Gastroesophageal sphincter (tissue), 4 donors: ENCODE measurements at regions not wholly inside any gene's neighbourhood (a gene's known extent, or its start where the extent isn't known, plus 50 kb on each side); places are given as distances from the start of the nearest gene placed in this dataset.

Experiments
- ATAC-seq: fragments of 150-250 bp; one replicate; pipeline ENCODE4 v1.9.1; 2016; ENCODE audit warnings: mild to moderate bottlenecking, moderate library complexity
- H3K27ac ChIP-seq, 4 donors: fragments of 200-600 bp; sonication (generic) in 3 of 4; 1 replicate in 3 of 4; 2 replicates in 1 of 4; pipeline ENCODE4 v1.5.1; 2016 to 2019
- H3K27me3 ChIP-seq: fragments of 200-600 bp; sonication (generic); one replicate; pipeline ENCODE4 v1.5.1; 2019
- H3K36me3 ChIP-seq, 2 donors: fragments of 200-600 bp; sonication (generic); one replicate each; pipeline ENCODE4 v1.5.1; 2019; ENCODE audit warnings: control low read depth in 1 of 2
- H3K4me1 ChIP-seq, 3 donors: fragments of 200-600 bp; sonication (generic); 1 replicate in 2 of 3; 2 replicates in 1 of 3; pipeline ENCODE4 v1.5.1; 2016 to 2019; ENCODE audit warnings: control low read depth in 2 of 3
- H3K4me3 ChIP-seq, 2 donors: fragments of 200-600 bp; sonication (generic); one replicate each; pipeline ENCODE4 v1.5.1; 2019; ENCODE audit warnings: mild to moderate bottlenecking in 1 of 2, moderate library complexity in 1 of 2
- H3K9me3 ChIP-seq, 3 donors: fragments of 200-600 bp; sonication (generic); one replicate each; pipeline ENCODE4 v1.5.1; 2017 to 2019; ENCODE audit warnings: control low read depth in 2 of 3
- CTCF ChIP-seq, 4 experiments: fragments of 200-600 bp in 2 of 4; fragments of 450-650 bp in 2 of 4; sonication (generic) in 1 of 4; IDR thresholded peaks; one replicate each; pipeline ENCODE4 v1.5.1; 2017 to 2019; ENCODE audit warnings: antibody characterized with exemption in 4 of 4, mild to moderate bottlenecking in 2 of 4, moderate library complexity in 2 of 4
- EP300 ChIP-seq: sonication (generic); formaldehyde crosslinking; IDR thresholded peaks from one replicate; pipeline ENCODE4 v1.6.1; 2017; ENCODE audit warnings: antibody characterized with exemption, mild to moderate bottlenecking
- POLR2A ChIP-seq, 2 donors: fragments of 450-650 bp; IDR thresholded peaks; one replicate each; pipeline ENCODE4 v1.6.1; 2017; ENCODE audit warnings: antibody characterized with exemption in 2 of 2, mild to moderate bottlenecking in 2 of 2, moderate library complexity in 1 of 2
- POLR2AphosphoS5 ChIP-seq: sonication (generic); formaldehyde crosslinking; IDR thresholded peaks from one replicate; pipeline ENCODE4 v1.6.1; 2017; ENCODE audit warnings: antibody characterized with exemption
- WGBS, 2 donors: methylation state at CpG; one replicate each; pipeline ENCODE4 v1.1.5; 2018; ENCODE audit warnings: low coverage in 1 of 2; 5-methylcytosine and 5-hydroxymethylcytosine counted together

GRCh38 chr3:178456621-178457285, 79.5 kb upstream of the KCNMB2 start:
- no peak overlapping the region for H3K27ac ChIP-seq

DNA sequence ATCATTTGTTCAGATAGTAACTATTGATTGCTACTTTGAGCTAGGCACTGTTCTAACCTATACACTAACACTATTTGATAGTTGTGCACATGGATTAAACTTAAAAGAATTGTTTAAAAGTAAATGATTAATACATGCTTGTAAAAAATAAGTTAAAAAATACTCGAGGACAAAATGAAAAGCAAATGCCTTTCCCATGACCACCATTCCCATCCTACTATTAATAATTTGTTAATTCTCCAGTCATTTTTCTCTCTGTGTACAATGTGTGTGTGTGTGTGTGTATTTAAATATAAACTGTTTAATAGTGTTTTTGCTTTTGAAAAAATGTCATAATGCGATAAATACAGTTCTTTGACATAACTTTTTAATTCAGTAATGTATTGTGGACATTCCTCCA, 78.7 kb upstream of the KCNMB2 start:
- TF ChIP-seq POLR2A (IDR thresholded peaks at IDR 0.05) (no peak), CTCF (IDR thresholded peaks at IDR 0.05) (no peak), POLR2AphosphoS5 (no peak), EP300 (no peak)
- no peak overlapping the region for H3K4me3 ChIP-seq
- no peak overlapping the region for H3K27ac ChIP-seq
- 32 to 57% methylated on average over 2 of the region's 2 CpGs for WGBS, 2 donors
- ATAC-seq = no peak
- H3K27me3 ChIP-seq = no peaks in the 10 kb centered on the region
- H3K4me1 ChIP-seq = peaks cover 0 to 20% (median 0%) of the 10 kb centered on the region in 3 donors
- H3K9me3 ChIP-seq = no peaks in the 10 kb centered on the region
- no peaks in the 10 kb centered on the region for H3K36me3 ChIP-seq

More at GRCh38 chr3:178456621-178457285, 79.5 kb upstream of the KCNMB2 start:
- no peak for ATAC-seq
- H3K4me1 ChIP-seq = peaks cover 0 to 20% (median 0%) of the 10 kb centered on the region in 3 donors
- TF ChIP-seq POLR2AphosphoS5 = no peak
- TF ChIP-seq CTCF (IDR thresholded peaks at IDR 0.05) = no peak
- no peak for TF ChIP-seq POLR2A (IDR thresholded peaks at IDR 0.05)
- no peaks in the 10 kb centered on the region for H3K27me3 ChIP-seq
- H3K36me3 ChIP-seq = no peaks in the 10 kb centered on the region
- WGBS, 2 donors = 42 to 53% methylated on average over 6 to 7 of the region's 7 CpGs
- H3K4me3 ChIP-seq = no peak overlapping the region
- H3K9me3 ChIP-seq = no peaks in the 10 kb centered on the region

DNA sequence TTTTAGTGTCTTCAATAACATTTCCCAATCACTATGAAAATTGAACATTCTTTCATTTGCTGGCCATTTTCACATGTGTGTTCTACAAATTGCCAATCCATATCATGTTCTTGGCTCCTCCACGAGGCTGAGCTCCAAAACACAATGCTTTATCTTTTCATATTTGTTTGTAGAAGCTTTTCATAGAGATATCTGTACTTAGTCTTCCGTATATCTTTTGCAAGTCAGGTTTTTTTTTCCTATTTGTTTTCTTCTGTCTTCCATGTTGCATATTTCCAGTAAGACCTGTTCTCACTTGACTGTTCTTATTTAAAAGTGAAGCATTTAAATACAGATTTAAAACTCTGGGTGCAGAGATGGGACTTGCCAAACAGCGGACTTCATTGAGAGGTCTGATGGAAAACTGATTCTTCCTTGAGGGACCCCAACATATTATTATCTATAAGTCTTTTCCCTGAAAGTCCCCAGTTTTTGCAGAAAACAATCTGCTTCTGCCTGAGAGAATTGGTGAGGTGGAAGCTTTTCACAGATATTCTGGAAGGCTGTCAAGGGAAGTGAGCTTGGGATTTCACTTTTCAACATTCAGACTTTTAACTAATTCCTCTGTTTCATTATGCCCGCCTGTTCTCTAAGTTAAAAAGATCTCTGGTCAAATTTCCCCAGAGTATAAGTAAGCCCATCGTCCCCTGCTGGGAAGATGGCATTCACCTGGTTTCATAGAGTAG, 77.8 kb upstream of the KCNMB2 start:
- Histone ChIP-seq H3K27me3 (no peaks in the 10 kb centered on the region), H3K36me3 (no peaks in the 10 kb centered on the region), H3K4me3 (no peak overlapping the region), H3K27ac (no peak overlapping the region), H3K9me3 (no peaks in the 10 kb centered on the region), H3K4me1 (peaks cover 0 to 20% (median 0%) of the 10 kb centered on the region in 3 donors)
- ATAC-seq = no peak
- TF ChIP-seq CTCF (IDR thresholded peaks at IDR 0.05) (no peak), POLR2AphosphoS5 (no peak), EP300 (no peak), POLR2A (IDR thresholded peaks at IDR 0.05) (no peak)
- WGBS, 2 donors = 81 to 84% methylated on average over 4 to 5 of the region's 5 CpGs

DNA sequence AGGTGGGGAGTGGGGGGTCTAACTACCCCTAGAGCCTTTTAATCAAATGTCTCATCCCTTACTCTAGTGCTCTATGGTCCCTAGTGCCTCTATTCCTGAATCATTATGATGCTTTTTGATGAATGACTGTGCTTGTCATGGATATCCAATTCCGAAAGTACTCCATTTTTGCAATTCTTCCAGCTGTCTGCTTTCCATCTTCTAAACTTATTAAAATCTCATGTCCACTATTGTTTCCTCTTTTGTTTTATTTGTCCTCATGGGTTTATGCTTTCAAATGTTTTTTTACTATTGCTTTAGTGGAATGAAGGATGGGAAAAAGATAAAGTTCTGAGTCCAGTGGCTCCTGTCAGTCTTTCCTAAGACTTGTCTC, 77.2 kb upstream of the KCNMB2 start:
- no peaks in the 10 kb centered on the region for H3K27me3 ChIP-seq
- ATAC-seq = no peak
- no peak overlapping the region for H3K27ac ChIP-seq
- H3K4me3 ChIP-seq = no peak overlapping the region
- H3K36me3 ChIP-seq = no peaks in the 10 kb centered on the region
- TF ChIP-seq EP300 (no peak), POLR2AphosphoS5 (no peak), CTCF (IDR thresholded peaks at IDR 0.05) (no peak), POLR2A (IDR thresholded peaks at IDR 0.05) (no peak)
- peaks cover 0 to 20% (median 0%) of the 10 kb centered on the region in 3 donors for H3K4me1 ChIP-seq
- no peaks in the 10 kb centered on the region for H3K9me3 ChIP-seq
- 60 to 64% methylated on average over 1 of the region's 1 CpG for WGBS, 2 donors
